SU-DHL-6 (cell line): ENCODE measurements at regions not wholly inside any gene's neighbourhood (a gene's known extent, or its start where the extent isn't known, plus 50 kb on each side); places are given as distances from the start of the nearest gene placed in this dataset.

Experiments used
- EZH2phosphoT487 ChIP-seq: fragments of 200-600 bp; sonication (generic), shearing (Covaris generic); conservative IDR thresholded peaks from 2 replicates; pipeline ENCODE4 v1.6.1; 2018; ENCODE audit warnings: mild to moderate bottlenecking, antibody characterized with exemption, low read length, moderate library complexity, mixed read lengths
- TF ChIP-seq, protein P1 (sequence below): fragments of 200-600 bp; sonication (generic); IDR thresholded peaks from one replicate; pipeline ENCODE4 v1.5.1; 2017; ENCODE audit warnings: antibody characterized with exemption, mild to moderate bottlenecking, low read length, moderate library complexity; ENCODE audit not compliant: insufficient read depth, poor library complexity, severe bottlenecking

DNA sequence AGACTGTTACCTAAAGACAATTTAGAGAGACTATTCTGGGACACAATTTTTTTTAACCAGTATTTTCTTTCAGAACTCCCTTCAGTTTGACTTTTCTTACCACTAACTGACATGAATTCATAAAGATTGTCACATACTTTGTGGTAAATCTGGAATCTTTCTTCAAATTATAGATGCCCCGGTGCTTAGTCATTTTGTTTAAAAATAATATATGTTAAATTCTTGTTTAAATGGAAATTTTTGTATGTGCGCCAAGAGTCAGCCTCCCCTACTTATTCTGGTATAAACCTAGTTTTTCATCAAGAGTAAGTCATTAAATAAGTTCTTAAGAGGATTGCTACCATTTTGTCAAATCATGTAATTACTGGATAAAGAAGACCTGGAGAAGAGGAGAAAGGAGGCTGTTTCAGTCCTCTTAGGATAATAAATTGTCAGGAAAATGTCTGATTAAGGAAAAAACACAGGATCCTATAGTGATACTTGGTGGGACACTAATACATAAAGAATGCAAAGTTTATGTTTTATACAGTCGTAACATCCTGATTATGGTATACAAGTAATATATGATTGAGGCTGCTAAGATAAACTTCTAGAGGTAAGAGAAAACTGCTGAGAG lies 424.4 kb downstream of the PMP22 start:
- TF ChIP-seq, protein P1, sequence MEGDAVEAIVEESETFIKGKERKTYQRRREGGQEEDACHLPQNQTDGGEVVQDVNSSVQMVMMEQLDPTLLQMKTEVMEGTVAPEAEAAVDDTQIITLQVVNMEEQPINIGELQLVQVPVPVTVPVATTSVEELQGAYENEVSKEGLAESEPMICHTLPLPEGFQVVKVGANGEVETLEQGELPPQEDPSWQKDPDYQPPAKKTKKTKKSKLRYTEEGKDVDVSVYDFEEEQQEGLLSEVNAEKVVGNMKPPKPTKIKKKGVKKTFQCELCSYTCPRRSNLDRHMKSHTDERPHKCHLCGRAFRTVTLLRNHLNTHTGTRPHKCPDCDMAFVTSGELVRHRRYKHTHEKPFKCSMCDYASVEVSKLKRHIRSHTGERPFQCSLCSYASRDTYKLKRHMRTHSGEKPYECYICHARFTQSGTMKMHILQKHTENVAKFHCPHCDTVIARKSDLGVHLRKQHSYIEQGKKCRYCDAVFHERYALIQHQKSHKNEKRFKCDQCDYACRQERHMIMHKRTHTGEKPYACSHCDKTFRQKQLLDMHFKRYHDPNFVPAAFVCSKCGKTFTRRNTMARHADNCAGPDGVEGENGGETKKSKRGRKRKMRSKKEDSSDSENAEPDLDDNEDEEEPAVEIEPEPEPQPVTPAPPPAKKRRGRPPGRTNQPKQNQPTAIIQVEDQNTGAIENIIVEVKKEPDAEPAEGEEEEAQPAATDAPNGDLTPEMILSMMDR: no peak
- TF ChIP-seq EZH2phosphoT487: no peak
